Stimulated activated CD4-positive, alpha-beta T cell treated with anti-CD3 and anti-CD28 coated beads, Interleukin-15, amount 100 ng/mL, for 1 hour (primary cell): ENCODE measurements at regions not wholly inside any gene's neighbourhood (a gene's known extent, or its start where the extent isn't known, plus 50 kb on each side); places are given as distances from the start of the nearest gene placed in this dataset.
"Not testable (repeated sequence)": the region's sequence is repeated elsewhere in the genome, so short reads cannot be mapped to it uniquely, and the experiment has no call there.

Source experiments
- DNase-seq, 2 donors: peaks; one replicate each; pipeline ENCODE4 v3.0.0-alpha.2; 2020; ENCODE audit warnings: low read depth in 1 of 2, low spot score in 1 of 2

GRCh38 chr22:23464796-23465195 is 115.3 kb downstream of the IGLL1 start:
- DNase-seq: not testable (repeated sequence)

- DNase-seq: not testable (repeated sequence)
Observed at GRCh38 chr22:23460517-23461031, 119.5 kb downstream of the IGLL1 start.

- not testable (repeated sequence) for DNase-seq
Observed at GRCh38 chr22:23459645-23460516, 120.2 kb downstream of the IGLL1 start.

- no peak for DNase-seq
Observed at GRCh38 chr22:23458663-23459541, 121.2 kb downstream of the IGLL1 start.

- no peak for DNase-seq
Observed at GRCh38 chr22:23457380-23457985, 122.6 kb downstream of the IGLL1 start.

GRCh38 chr22:23456666-23457379 is 123.3 kb downstream of the IGLL1 start:
- not testable (repeated sequence) for DNase-seq

- DNase-seq: not testable (repeated sequence)
Observed at GRCh38 chr22:23454345-23454744, 125.7 kb downstream of the IGLL1 start.

GRCh38 chr22:23453277-23453676 is 126.8 kb downstream of the IGLL1 start:
- no peak for DNase-seq

- DNase-seq: no peak
Observed at GRCh38 chr22:23452231-23453010, 127.7 kb downstream of the IGLL1 start.

- DNase-seq: not testable (repeated sequence)
Observed at GRCh38 chr22:23451452-23452230, 128.4 kb downstream of the IGLL1 start.

- not testable (repeated sequence) for DNase-seq
Observed at GRCh38 chr22:23450821-23451220, 129.3 kb downstream of the IGLL1 start.

GRCh38 chr22:23450434-23450795 is 129.7 kb downstream of the IGLL1 start:
- DNase-seq: no peak

GRCh38 chr22:23449748-23450433 is 130.2 kb downstream of the IGLL1 start:
- DNase-seq: not testable (repeated sequence)

GRCh38 chr22:23448499-23449288 is 131.4 kb downstream of the IGLL1 start:
- not testable (repeated sequence) for DNase-seq

- DNase-seq: no peak
Observed at GRCh38 chr22:23446796-23447350, 133.2 kb downstream of the IGLL1 start.

- DNase-seq: not testable (repeated sequence)
Observed at GRCh38 chr22:23446194-23446593, 133.9 kb downstream of the IGLL1 start.

GRCh38 chr22:23443905-23444304 is 136.2 kb downstream of the IGLL1 start:
- DNase-seq: not testable (repeated sequence)
